ENCODE measurements at regions not wholly inside any gene's neighbourhood (a gene's known extent, or its start where the extent isn't known, plus 50 kb on each side); places are given as distances from the start of the nearest gene placed in this dataset.

- TF ChIP-seq, protein P1, sequence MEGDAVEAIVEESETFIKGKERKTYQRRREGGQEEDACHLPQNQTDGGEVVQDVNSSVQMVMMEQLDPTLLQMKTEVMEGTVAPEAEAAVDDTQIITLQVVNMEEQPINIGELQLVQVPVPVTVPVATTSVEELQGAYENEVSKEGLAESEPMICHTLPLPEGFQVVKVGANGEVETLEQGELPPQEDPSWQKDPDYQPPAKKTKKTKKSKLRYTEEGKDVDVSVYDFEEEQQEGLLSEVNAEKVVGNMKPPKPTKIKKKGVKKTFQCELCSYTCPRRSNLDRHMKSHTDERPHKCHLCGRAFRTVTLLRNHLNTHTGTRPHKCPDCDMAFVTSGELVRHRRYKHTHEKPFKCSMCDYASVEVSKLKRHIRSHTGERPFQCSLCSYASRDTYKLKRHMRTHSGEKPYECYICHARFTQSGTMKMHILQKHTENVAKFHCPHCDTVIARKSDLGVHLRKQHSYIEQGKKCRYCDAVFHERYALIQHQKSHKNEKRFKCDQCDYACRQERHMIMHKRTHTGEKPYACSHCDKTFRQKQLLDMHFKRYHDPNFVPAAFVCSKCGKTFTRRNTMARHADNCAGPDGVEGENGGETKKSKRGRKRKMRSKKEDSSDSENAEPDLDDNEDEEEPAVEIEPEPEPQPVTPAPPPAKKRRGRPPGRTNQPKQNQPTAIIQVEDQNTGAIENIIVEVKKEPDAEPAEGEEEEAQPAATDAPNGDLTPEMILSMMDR (IDR thresholded peaks at IDR 0.05; ENCODE audit: low read depth, low read length): no peak
- H3K4me3 ChIP-seq (ENCODE audit: low read depth, low read length): no peak overlapping the region
- DNase-seq (ENCODE audit: low read depth, low spot score): no peak
- in situ Hi-C loops (cut with HindIII; ENCODE audit: low sequenced_read_pairs): no loop called here
Measured at GRCh38 chr13:50275392-50276063, 260.3 kb downstream of the KCNRG start.

- TF ChIP-seq, protein P1 (IDR thresholded peaks at IDR 0.05; ENCODE audit: low read depth, low read length): no peak
- in situ Hi-C loops (cut with HindIII; ENCODE audit: low sequenced_read_pairs): no loop called here
- no peak for DNase-seq (ENCODE audit: low read depth, low spot score)
- H3K4me3 ChIP-seq (ENCODE audit: low read depth, low read length): no peak overlapping the region
Measured at GRCh38 chr13:50276550-50276949, 261.3 kb downstream of the KCNRG start.

DNA sequence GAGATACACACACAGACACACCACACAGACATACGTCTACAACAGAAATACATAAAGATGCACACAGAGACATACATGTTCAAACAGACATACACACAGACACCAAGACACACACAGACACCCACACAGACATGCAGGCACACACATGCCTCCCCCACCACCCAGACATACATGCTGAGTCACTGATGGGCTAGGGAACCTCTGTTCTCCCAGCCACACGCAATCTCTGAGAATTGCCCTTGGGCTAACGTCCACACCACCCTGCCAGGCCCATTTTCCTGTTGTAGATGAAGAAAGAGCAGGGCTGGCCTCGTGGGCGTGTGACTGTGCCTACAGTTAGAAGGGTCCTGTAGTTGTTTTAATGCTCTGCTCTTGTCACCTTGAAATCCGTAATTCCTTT is 261.9 kb downstream of the KCNRG start:
- TF ChIP-seq, protein P1 (IDR thresholded peaks at IDR 0.05; ENCODE audit: low read depth, low read length): no peak
- no peak overlapping the region for H3K4me3 ChIP-seq (ENCODE audit: low read depth, low read length)
- in situ Hi-C loops (cut with HindIII; ENCODE audit: low sequenced_read_pairs): no loop called here
- DNase-seq (ENCODE audit: low read depth, low spot score): no peak

DNA sequence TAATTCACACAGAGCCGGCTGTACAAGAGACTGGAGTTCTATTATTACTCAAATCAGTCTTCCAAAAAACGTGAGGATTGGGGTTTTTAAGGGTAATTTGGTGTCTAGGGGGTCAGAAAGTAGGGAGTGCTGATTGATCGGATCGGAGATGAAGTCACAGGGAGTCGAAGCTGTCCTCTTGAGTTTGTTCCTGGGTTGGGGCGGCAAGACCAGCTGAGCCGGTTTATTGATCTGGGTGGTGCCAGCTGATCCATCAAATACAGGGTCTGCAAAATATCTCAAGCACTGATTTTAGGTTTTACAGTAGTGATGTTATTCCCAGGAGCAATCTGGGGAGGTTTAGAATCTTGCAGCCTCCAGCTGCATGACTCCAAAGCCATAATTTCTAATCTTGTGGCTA is 262.7 kb downstream of the KCNRG start:
- DNase-seq (ENCODE audit: low read depth, low spot score): no peak
- in situ Hi-C loops (cut with HindIII; ENCODE audit: low sequenced_read_pairs): no loop called here
- TF ChIP-seq, protein P1 (IDR thresholded peaks at IDR 0.05; ENCODE audit: low read depth, low read length): no peak
- H3K4me3 ChIP-seq (ENCODE audit: low read depth, low read length): no peak overlapping the region

GRCh38 chr13:50280441-50280937 is 265.2 kb downstream of the KCNRG start:
- TF ChIP-seq, protein P1 (IDR thresholded peaks at IDR 0.05; ENCODE audit: low read depth, low read length): no peak
- DNase-seq (ENCODE audit: low read depth, low spot score): no peak
- in situ Hi-C loops (cut with HindIII; ENCODE audit: low sequenced_read_pairs): no loop called here
- no peak overlapping the region for H3K4me3 ChIP-seq (ENCODE audit: low read depth, low read length)

DNA sequence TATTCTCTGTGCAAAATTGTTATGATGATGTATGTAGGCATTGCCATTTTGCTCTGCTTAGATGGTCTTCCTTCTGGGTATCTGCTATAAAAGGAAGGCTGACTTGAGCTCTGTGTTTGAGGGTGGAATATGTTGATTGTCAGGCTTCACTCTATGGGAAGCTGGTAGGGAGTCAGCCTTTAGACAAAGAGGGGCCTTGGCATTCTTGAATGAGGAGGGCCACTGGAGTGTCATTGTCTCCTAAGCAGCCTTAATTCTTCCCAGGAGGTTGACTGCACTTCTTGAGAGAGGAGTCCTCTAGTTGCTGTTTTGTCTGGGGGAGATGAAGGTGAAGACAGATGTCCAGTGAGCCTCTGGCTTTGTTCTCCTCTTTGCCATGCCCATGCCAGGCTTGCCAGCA is 266.8 kb downstream of the KCNRG start:
- in situ Hi-C loops (cut with HindIII; ENCODE audit: low sequenced_read_pairs): no loop called here
- TF ChIP-seq, protein P1 (IDR thresholded peaks at IDR 0.05; ENCODE audit: low read depth, low read length): no peak
- no peak overlapping the region for H3K4me3 ChIP-seq (ENCODE audit: low read depth, low read length)
- DNase-seq (ENCODE audit: low read depth, low spot score): no peak

Data from astrocyte of the spinal cord (primary cell).